ENCODE measurements at regions not wholly inside any gene's neighbourhood (a gene's known extent, or its start where the extent isn't known, plus 50 kb on each side); places are given as distances from the start of the nearest gene placed in this dataset.

DNA sequence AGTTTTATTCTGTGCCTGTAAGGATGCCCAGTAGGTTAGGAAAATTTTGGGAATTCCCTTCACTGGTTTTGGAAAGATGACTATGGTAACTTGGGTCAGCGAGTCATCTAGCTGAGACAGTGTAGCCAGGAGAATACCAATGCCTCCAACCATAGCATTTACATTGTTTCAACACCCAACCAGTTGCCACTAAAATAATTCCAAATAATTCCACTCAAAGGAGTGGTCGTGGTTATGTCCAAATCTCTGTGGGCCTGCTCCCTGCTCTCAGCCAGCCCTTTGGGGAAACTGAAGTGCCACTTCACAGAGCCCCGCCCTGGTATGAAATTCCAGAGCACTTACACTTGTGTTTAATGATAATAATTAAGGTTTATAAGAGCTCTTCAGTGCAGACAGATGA lies 310.5 kb downstream of the PLK2 start:
- TF ChIP-seq, protein P1, sequence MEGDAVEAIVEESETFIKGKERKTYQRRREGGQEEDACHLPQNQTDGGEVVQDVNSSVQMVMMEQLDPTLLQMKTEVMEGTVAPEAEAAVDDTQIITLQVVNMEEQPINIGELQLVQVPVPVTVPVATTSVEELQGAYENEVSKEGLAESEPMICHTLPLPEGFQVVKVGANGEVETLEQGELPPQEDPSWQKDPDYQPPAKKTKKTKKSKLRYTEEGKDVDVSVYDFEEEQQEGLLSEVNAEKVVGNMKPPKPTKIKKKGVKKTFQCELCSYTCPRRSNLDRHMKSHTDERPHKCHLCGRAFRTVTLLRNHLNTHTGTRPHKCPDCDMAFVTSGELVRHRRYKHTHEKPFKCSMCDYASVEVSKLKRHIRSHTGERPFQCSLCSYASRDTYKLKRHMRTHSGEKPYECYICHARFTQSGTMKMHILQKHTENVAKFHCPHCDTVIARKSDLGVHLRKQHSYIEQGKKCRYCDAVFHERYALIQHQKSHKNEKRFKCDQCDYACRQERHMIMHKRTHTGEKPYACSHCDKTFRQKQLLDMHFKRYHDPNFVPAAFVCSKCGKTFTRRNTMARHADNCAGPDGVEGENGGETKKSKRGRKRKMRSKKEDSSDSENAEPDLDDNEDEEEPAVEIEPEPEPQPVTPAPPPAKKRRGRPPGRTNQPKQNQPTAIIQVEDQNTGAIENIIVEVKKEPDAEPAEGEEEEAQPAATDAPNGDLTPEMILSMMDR (conservative IDR thresholded peaks at IDR 0.05; ENCODE audit: low read depth, low read length) = no peak
- TF ChIP-seq EZH2phosphoT487 (IDR thresholded peaks at IDR 0.05; ENCODE audit: borderline replicate concordance, low read length) = no peak

Data from PC-3 (cell line).